Uterus (tissue), 2 donors: ENCODE measurements at regions not wholly inside any gene's neighbourhood (a gene's known extent, or its start where the extent isn't known, plus 50 kb on each side); places are given as distances from the start of the nearest gene placed in this dataset.

ENCODE experiments used
- CTCF ChIP-seq, 4 experiments: fragments of 200-600 bp in 2 of 4; fragments of 450-650 bp in 2 of 4; sonication (generic) in 2 of 4; IDR thresholded peaks; one replicate each; pipeline ENCODE4 v1.5.1; 2016 to 2019; ENCODE audit warnings: antibody characterized with exemption in 4 of 4, mild to moderate bottlenecking in 2 of 4, moderate library complexity in 1 of 4
- POLR2A ChIP-seq, 2 donors: fragments of 450-650 bp; IDR thresholded peaks; one replicate each; pipeline ENCODE4 v1.6.1; 2016; ENCODE audit warnings: antibody characterized with exemption in 2 of 2, mild to moderate bottlenecking in 1 of 2, moderate library complexity in 1 of 2

- no peak for TF ChIP-seq CTCF (IDR thresholded peaks at IDR 0.05)
- TF ChIP-seq POLR2A (IDR thresholded peaks at IDR 0.05): no peak
Observed at GRCh38 chr14:97946240-97946639, 1149.1 kb downstream of the VRK1 start.
